GM12892 (cell line): ENCODE measurements at regions not wholly inside any gene's neighbourhood (a gene's known extent, or its start where the extent isn't known, plus 50 kb on each side); places are given as distances from the start of the nearest gene placed in this dataset.
"Not testable (repeated sequence)": the region's sequence is repeated elsewhere in the genome, so short reads cannot be mapped to it uniquely, and the experiment has no call there.

ENCODE experiments used
- POLR2A ChIP-seq: IDR thresholded peaks from 2 replicates; pipeline ENCODE4 v1.6.1; 2011; ENCODE audit warnings: low read depth, low read length, control low read depth
- POLR2AphosphoS5 ChIP-seq: IDR thresholded peaks from 2 replicates; pipeline ENCODE4 v1.6.1; 2011; ENCODE audit warnings: low read depth, low read length, control low read depth
- TAF1 ChIP-seq: IDR thresholded peaks from 2 replicates; pipeline ENCODE4 v1.6.1; 2011; ENCODE audit warnings: low read depth, mild to moderate bottlenecking, control low read depth, low read length, borderline replicate concordance

GRCh38 chr2:111526041-111526639 is 357.9 kb downstream of the ANAPC1 start:
- TF ChIP-seq TAF1, POLR2A, POLR2AphosphoS5: not testable (repeated sequence)
